Choroid plexus epithelial cell (primary cell): ENCODE measurements at regions not wholly inside any gene's neighbourhood (a gene's known extent, or its start where the extent isn't known, plus 50 kb on each side); places are given as distances from the start of the nearest gene placed in this dataset.

Experiments
- DNase-seq: peaks from one replicate; pipeline ENCODE4 v3.0.0-alpha.2; 2010; ENCODE audit warnings: low read depth
- H3K4me3 ChIP-seq: 2 replicates; pipeline ENCODE4 v1.5.1; 2011; ENCODE audit warnings: low read depth, mild to moderate bottlenecking, control low read depth, low read length, moderate library complexity
- TF ChIP-seq, protein P1 (sequence below): conservative IDR thresholded peaks from 2 replicates; pipeline ENCODE4 v1.5.1; 2011; ENCODE audit warnings: low read depth, mild to moderate bottlenecking, control low read depth, inconsistent platforms, low read length, moderate library complexity

DNA sequence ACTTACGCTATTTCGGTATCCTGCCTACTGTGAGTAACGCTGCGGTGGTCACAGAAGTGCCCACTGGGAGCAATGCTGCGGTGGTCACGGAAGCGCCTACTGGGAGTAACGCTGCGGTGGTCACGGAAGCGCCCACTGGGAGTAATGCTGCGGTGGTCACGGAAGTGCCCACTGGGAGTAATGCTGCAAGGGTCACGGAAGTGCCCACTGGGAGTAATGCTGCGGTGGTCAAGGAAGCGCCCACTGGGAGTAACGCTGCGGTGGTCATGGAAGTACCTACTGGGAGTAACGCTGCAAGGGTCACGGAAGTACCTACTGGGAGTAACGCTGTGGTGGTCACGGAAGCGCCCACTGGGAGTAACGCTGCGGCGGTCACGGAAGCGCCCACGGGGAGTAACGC is 52.1 kb upstream of the SOX1 start:
- DNase-seq: no peak
- TF ChIP-seq, protein P1, sequence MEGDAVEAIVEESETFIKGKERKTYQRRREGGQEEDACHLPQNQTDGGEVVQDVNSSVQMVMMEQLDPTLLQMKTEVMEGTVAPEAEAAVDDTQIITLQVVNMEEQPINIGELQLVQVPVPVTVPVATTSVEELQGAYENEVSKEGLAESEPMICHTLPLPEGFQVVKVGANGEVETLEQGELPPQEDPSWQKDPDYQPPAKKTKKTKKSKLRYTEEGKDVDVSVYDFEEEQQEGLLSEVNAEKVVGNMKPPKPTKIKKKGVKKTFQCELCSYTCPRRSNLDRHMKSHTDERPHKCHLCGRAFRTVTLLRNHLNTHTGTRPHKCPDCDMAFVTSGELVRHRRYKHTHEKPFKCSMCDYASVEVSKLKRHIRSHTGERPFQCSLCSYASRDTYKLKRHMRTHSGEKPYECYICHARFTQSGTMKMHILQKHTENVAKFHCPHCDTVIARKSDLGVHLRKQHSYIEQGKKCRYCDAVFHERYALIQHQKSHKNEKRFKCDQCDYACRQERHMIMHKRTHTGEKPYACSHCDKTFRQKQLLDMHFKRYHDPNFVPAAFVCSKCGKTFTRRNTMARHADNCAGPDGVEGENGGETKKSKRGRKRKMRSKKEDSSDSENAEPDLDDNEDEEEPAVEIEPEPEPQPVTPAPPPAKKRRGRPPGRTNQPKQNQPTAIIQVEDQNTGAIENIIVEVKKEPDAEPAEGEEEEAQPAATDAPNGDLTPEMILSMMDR: no peak
- no peak overlapping the region for H3K4me3 ChIP-seq
